DMS153 treated with DMSO at 0.1 percent for 48 hours (cell line): ENCODE measurements at regions not wholly inside any gene's neighbourhood (a gene's known extent, or its start where the extent isn't known, plus 50 kb on each side); places are given as distances from the start of the nearest gene placed in this dataset.
"Not testable (repeated sequence)": the region's sequence is repeated elsewhere in the genome, so short reads cannot be mapped to it uniquely, and the experiment has no call there.

ENCODE experiments used
- DNase-seq: peaks from one replicate; lab custom pipeline; 2025; ENCODE audit not compliant: unreplicated experiment; lab: John Stamatoyannopoulos, UW

GRCh38 chr6:84357631-84358030, 130.2 kb upstream of the CEP162 start:
- no peak for DNase-seq

- no peak for DNase-seq
These were observed 129.5 kb upstream of the CEP162 start for GRCh38 chr6:84356907-84357306.

DNA sequence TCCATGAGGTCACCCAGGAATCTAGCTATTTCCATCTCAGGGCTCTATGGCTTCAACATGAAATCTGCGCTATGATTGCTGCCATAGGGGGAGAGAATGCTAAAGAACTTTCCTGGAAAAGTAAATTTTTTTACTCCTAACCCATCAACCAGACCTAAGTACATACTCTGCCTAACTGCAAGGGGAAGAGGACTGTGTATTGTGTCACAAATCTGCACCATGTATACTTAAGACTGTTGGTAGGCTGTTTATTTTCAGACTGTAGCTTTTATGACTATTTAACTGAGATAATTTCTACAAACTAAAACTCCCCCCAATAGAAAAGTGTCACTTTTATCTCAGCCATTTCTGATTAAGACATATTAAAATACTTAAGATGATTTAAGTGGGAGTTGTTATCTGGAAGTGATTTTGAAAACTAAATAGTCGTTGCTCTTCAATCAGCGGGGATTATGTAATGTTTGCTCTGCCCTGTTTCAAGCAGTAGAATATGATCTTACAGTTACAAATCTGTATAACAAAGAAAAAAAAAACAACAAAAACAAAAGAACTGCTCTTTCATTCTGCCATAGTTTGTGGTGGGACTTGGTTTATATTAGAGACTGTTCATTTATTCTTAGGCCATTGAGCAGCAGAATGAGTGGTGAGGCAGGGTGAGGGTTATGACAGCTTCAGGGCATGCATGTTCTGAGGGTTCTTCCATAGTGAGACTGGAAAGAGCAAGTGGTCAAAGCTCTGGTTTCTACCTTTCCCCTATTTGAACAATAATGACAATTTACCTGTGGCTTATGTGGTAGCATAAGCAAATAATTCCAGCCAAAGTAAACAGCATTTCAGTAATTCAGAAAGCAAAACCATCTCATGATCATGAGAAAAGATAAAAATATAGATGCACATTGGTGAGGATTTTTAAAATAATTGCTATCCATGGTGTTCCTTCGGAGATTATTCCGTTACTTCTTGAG, 126.3 kb upstream of the CEP162 start:
- DNase-seq = no peak

DNA sequence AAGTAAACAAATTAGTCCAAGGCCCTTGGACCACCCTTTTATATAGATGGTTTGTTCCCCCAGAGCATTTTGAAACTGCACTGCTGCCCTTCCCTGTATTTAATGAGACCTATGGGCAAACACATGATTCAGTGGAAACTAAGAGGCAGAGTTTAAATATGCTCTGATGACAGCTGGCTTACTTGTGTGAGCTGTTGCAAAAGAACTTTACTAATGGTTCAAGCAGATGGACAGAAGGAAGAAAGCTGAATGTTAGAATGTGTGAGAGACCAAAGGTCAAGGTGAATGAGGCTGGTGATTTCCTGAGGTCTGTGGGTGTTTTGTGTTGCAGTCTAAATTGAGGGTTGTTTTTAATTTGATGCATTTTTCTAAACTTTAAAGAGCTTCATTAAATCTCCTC, 123.0 kb upstream of the CEP162 start:
- DNase-seq = no peak

- DNase-seq = no peak
These were observed 122.1 kb upstream of the CEP162 start for GRCh38 chr6:84349542-84349941.

GRCh38 chr6:84348801-84349200, 121.4 kb upstream of the CEP162 start:
- DNase-seq = no peak

- no peak for DNase-seq
These were observed 118.9 kb upstream of the CEP162 start for GRCh38 chr6:84346372-84346771.

DNA sequence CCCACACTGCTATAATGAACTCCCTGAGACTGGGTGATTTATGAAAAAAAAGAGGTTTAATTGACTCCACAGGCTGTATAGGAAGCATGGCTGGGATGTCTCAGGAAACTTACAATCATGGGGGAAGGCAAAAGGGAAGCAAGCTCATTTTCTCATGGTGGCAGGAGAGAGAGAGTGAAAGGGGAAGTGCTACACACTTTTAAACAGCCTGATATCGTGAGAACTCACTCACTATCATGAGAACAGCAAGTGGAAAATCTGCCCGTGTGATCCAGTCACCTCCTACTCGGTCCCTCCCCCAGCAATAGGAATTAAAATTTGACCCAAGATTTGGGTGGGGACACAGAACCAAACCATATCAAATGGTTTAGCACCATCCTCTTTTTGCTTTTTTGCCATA, 116.6 kb upstream of the CEP162 start:
- no peak for DNase-seq

DNA sequence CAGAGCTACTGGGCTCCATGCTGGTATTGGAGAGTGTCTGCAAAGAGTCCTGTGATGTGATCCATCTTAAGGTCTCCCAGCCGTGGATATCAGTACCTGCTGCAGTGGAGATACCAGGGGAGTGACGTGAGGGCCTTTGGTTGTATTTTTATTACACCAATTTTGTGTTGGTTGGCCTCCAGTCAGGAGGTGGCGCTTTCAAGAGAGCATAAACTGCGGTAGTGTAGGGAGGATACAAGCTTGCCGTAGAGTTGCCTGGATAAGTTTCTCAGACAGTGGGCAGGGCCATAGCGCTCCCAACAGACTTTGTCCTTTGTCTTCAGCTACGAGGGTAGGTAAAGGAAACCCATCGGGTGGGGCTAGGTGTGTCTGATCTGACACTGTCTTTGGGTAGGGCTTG, 113.0 kb upstream of the CEP162 start:
- no peak for DNase-seq

GRCh38 chr6:84333842-84334241, 106.4 kb upstream of the CEP162 start:
- no peak for DNase-seq

GRCh38 chr6:84332139-84333034, 104.9 kb upstream of the CEP162 start:
- DNase-seq = no peak

DNA sequence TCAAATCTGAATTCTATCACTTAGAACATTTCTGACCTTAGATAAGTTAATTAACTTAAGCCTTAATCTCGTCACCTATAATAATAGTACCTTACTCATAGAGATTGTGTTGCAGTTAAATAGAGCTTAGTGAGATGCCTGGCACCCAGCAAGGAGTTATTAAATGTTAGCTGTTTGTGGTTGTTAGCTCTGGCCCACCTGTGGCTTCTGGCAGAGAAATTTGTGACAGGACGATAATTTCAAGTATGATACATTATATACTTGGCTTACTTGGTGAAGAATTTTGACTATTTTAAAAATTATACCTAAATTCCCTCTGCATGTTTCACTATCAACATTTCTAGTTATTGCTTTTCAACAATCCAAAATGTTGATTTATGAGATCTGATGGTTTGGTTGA, 102.9 kb upstream of the CEP162 start:
- no peak for DNase-seq

GRCh38 chr6:84329516-84329915, 102.1 kb upstream of the CEP162 start:
- no peak for DNase-seq

DNA sequence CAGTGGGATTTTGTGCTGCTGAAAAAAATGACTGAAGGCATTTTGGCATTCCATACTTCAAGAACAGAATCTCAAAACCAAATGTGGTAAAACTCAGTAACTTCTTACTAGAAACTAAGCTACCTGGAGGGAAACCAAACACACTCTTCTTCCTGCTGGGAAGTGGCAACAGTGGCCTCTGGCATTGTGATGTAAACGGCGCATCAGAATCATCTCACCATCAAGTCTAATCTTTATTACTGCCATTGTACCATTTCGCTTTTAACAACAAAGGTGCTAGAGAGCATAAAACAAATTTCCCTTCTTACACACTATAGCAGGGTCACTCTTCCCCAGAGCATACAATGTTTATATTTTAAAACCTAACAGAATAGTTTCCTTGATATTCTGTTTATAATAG, 101.6 kb upstream of the CEP162 start:
- DNase-seq = no peak

DNA sequence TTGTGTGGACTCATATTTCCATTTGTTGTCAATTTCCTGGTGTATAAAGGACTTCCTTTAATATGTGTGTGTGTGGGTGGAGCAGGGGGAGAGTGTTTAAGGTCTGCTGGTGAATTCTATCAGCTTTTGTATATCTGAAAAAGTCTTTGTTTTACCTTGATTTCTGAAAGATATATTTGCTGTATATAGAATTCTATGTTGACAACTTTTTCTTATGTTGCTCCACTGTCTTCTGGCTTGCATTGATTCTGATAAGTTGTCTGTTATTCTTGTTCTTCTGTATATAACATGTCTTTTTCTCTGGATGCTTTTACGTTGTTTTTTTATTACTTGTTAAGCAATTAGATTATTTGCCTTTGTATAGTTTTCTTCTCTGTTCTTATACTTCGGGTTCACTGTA, 90.0 kb upstream of the CEP162 start:
- no peak for DNase-seq

DNA sequence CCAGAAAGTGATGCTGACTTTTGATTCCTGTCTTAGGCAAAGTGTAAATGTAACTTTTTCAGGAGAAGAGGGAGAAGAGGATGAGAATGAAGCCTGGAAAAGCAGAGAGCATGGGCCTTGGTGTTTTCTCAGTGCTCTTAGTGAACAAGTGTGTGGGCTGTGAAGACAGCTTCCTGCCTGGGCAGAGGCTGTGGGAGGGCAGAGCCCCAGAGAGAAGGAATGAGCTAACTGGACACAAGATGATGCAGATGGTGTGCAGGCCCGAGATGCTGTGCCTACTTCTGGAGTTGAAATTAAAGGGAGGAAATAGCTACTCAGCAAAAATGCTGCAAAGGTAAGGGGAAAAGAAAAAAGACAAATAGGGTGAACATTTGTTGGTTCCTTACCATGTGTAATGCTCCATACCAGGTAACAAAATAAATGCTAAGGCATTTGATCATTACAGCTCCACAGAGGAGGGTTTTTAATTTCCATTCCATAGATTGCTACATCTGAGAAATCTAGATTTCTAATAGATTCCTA, 87.0 kb upstream of the CEP162 start:
- no peak for DNase-seq

DNA sequence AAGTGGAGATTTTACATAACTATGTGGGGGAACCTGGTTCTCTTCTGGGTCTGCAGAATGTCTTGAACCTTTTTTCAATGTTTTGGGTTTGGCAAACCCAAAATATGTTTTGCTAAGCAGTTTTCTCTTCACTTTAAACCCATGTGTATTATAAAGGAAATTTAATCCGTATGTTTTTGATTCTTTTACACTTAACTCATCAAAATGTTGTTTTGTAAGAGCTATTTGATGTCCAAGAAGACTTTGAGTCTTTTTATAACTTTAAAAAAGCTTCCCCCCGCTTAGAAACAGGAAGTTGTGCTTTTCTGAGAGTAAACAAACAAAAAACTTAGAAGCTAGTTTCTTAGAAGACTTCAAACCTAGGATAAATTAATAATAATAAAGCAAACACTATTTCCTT, 81.9 kb upstream of the CEP162 start:
- no peak for DNase-seq

GRCh38 chr6:84304881-84305280, 77.4 kb upstream of the CEP162 start:
- no peak for DNase-seq

GRCh38 chr6:84291033-84291432, 63.6 kb upstream of the CEP162 start:
- not testable (repeated sequence) for DNase-seq

GRCh38 chr6:84284428-84285049, 57.1 kb upstream of the CEP162 start:
- DNase-seq = no peak

- no peak for DNase-seq
These were observed 55.1 kb upstream of the CEP162 start for GRCh38 chr6:84282550-84282949.
